ENCODE measurements at regions not wholly inside any gene's neighbourhood (a gene's known extent, or its start where the extent isn't known, plus 50 kb on each side); places are given as distances from the start of the nearest gene placed in this dataset.

GRCh38 chr1:229871078-229871676 is 195.9 kb upstream of the GALNT2 start:
- no peak overlapping the region for H3K4me3 Mint-ChIP-seq
- peaks cover 16% of the 10 kb centered on the region for H3K4me1 Mint-ChIP-seq (ENCODE audit: unreplicated experiment)
- peaks cover 16% of the 10 kb centered on the region for H3K27me3 Mint-ChIP-seq
- TF ChIP-seq, protein P1, sequence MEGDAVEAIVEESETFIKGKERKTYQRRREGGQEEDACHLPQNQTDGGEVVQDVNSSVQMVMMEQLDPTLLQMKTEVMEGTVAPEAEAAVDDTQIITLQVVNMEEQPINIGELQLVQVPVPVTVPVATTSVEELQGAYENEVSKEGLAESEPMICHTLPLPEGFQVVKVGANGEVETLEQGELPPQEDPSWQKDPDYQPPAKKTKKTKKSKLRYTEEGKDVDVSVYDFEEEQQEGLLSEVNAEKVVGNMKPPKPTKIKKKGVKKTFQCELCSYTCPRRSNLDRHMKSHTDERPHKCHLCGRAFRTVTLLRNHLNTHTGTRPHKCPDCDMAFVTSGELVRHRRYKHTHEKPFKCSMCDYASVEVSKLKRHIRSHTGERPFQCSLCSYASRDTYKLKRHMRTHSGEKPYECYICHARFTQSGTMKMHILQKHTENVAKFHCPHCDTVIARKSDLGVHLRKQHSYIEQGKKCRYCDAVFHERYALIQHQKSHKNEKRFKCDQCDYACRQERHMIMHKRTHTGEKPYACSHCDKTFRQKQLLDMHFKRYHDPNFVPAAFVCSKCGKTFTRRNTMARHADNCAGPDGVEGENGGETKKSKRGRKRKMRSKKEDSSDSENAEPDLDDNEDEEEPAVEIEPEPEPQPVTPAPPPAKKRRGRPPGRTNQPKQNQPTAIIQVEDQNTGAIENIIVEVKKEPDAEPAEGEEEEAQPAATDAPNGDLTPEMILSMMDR (conservative IDR thresholded peaks at IDR 0.05) = no peak
- H3K9me3 Mint-ChIP-seq = no peaks in the 10 kb centered on the region
- no peak overlapping the region for H3K27ac Mint-ChIP-seq
- H3K36me3 Mint-ChIP-seq = no peaks in the 10 kb centered on the region
- DNase-seq (ENCODE audit: extremely low spot score, unreplicated experiment) = no peak

GRCh38 chr1:229874136-229874535 is 192.9 kb upstream of the GALNT2 start:
- H3K9me3 Mint-ChIP-seq = no peaks in the 10 kb centered on the region
- no peak overlapping the region for H3K27ac Mint-ChIP-seq
- no peak overlapping the region for H3K4me3 Mint-ChIP-seq
- peaks cover 33% of the 10 kb centered on the region for H3K27me3 Mint-ChIP-seq
- no peak for DNase-seq (ENCODE audit: extremely low spot score, unreplicated experiment)
- H3K36me3 Mint-ChIP-seq = no peaks in the 10 kb centered on the region
- TF ChIP-seq, protein P1 (conservative IDR thresholded peaks at IDR 0.05) = no peak
- H3K4me1 Mint-ChIP-seq (ENCODE audit: unreplicated experiment) = peaks cover 10% of the 10 kb centered on the region

GRCh38 chr1:229874609-229875008 is 192.4 kb upstream of the GALNT2 start:
- peaks cover 32% of the 10 kb centered on the region for H3K27me3 Mint-ChIP-seq
- TF ChIP-seq, protein P1 (conservative IDR thresholded peaks at IDR 0.05) = no peak
- H3K27ac Mint-ChIP-seq = no peak overlapping the region
- peaks cover 5% of the 10 kb centered on the region for H3K4me1 Mint-ChIP-seq (ENCODE audit: unreplicated experiment)
- no peaks in the 10 kb centered on the region for H3K9me3 Mint-ChIP-seq
- no peaks in the 10 kb centered on the region for H3K36me3 Mint-ChIP-seq
- no peak overlapping the region for H3K4me3 Mint-ChIP-seq
- DNase-seq (ENCODE audit: extremely low spot score, unreplicated experiment) = no peak

DNA sequence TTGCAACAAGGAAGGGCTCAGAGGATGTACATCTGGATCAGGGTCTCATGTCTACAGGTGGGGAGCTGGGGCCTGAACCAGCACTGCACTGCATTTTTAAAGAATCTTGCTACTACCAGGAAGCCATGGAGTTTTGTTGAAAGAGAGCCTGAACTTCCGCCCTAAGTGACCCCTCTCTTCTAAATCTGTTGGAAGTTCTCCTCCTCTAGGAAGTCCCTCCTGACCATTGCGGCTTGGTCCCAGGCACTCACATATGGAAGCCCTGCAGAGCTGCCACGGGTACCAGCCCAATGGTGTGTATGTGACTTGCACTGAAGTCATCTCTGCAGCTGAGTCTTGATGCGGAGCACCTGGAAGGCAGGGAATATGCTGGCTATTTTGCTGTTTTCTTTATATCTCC is 192.0 kb upstream of the GALNT2 start:
- Mint-ChIP-seq H3K4me1 (ENCODE audit: unreplicated experiment) (peaks cover under 1% of the 10 kb centered on the region), H3K4me3 (no peak overlapping the region), H3K27ac (no peak overlapping the region), H3K27me3 (peaks cover 35% of the 10 kb centered on the region), H3K36me3 (no peaks in the 10 kb centered on the region), H3K9me3 (no peaks in the 10 kb centered on the region)
- TF ChIP-seq, protein P1 (conservative IDR thresholded peaks at IDR 0.05) = no peak
- DNase-seq (ENCODE audit: extremely low spot score, unreplicated experiment) = no peak

- Mint-ChIP-seq H3K27ac (no peak overlapping the region), H3K9me3 (no peaks in the 10 kb centered on the region)
- TF ChIP-seq, protein P1 (conservative IDR thresholded peaks at IDR 0.05) = no peak
These were observed 187.3 kb upstream of the GALNT2 start for GRCh38 chr1:229879746-229880145.

More at GRCh38 chr1:229879746-229880145, 187.3 kb upstream of the GALNT2 start:
- no peak overlapping the region for H3K4me3 Mint-ChIP-seq
- H3K4me1 Mint-ChIP-seq (ENCODE audit: unreplicated experiment) = peaks cover 12% of the 10 kb centered on the region
- H3K36me3 Mint-ChIP-seq = no peaks in the 10 kb centered on the region
- H3K27me3 Mint-ChIP-seq = peaks cover 46% of the 10 kb centered on the region
- peak; percentile 37 for DNase-seq (ENCODE audit: extremely low spot score, unreplicated experiment)

Data from type B pancreatic cell (in vitro differentiated cells).